Hindlimb muscle (tissue), 1 donor: ENCODE measurements at regions not wholly inside any gene's neighbourhood (a gene's known extent, or its start where the extent isn't known, plus 50 kb on each side); places are given as distances from the start of the nearest gene placed in this dataset.
"Not testable (repeated sequence)": the region's sequence is repeated elsewhere in the genome, so short reads cannot be mapped to it uniquely, and the experiment has no call there.

Experiments used
- DNase-seq: peaks from one replicate; pipeline ENCODE4 v3.0.0-alpha.2; 2013

- DNase-seq: no peak
Observed at GRCh38 chr1:232380131-232380530, 249.8 kb downstream of the SIPA1L2 start.

GRCh38 chr1:232379063-232379434 lies 250.9 kb downstream of the SIPA1L2 start:
- DNase-seq: no peak

GRCh38 chr1:232378266-232379062 lies 251.5 kb downstream of the SIPA1L2 start:
- no peak for DNase-seq

- DNase-seq: no peak
Observed at GRCh38 chr1:232377494-232377770, 252.5 kb downstream of the SIPA1L2 start.

GRCh38 chr1:232376632-232377493 lies 253.1 kb downstream of the SIPA1L2 start:
- no peak for DNase-seq

GRCh38 chr1:232372841-232373440 lies 257.0 kb downstream of the SIPA1L2 start:
- DNase-seq: no peak

GRCh38 chr1:232372431-232372830 lies 257.5 kb downstream of the SIPA1L2 start:
- DNase-seq: no peak

GRCh38 chr1:232369451-232370296 lies 260.3 kb downstream of the SIPA1L2 start:
- no peak for DNase-seq

GRCh38 chr1:232368821-232369321 lies 261.1 kb downstream of the SIPA1L2 start:
- DNase-seq: no peak

GRCh38 chr1:232367293-232367692 lies 262.6 kb downstream of the SIPA1L2 start:
- DNase-seq: no peak

- no peak for DNase-seq
Observed at GRCh38 chr1:232364654-232365382, 265.1 kb downstream of the SIPA1L2 start.

GRCh38 chr1:232363008-232363407 lies 266.9 kb downstream of the SIPA1L2 start:
- no peak for DNase-seq

GRCh38 chr1:232357416-232357815 lies 272.5 kb downstream of the SIPA1L2 start:
- no peak for DNase-seq

- DNase-seq: no peak
Observed at GRCh38 chr1:232355162-232356006, 274.5 kb downstream of the SIPA1L2 start.

- no peak for DNase-seq
Observed at GRCh38 chr1:232353001-232353400, 276.9 kb downstream of the SIPA1L2 start.

- no peak for DNase-seq
Observed at GRCh38 chr1:232352366-232352765, 277.6 kb downstream of the SIPA1L2 start.

GRCh38 chr1:232351335-232351734 lies 278.6 kb downstream of the SIPA1L2 start:
- no peak for DNase-seq

GRCh38 chr1:232346844-232347243 lies 283.1 kb downstream of the SIPA1L2 start:
- DNase-seq: no peak

GRCh38 chr1:232344791-232345399 lies 285.0 kb downstream of the SIPA1L2 start:
- DNase-seq: no peak

GRCh38 chr1:232344186-232344585 lies 285.7 kb downstream of the SIPA1L2 start:
- DNase-seq: not testable (repeated sequence)
